ENCODE measurements at regions not wholly inside any gene's neighbourhood (a gene's known extent, or its start where the extent isn't known, plus 50 kb on each side); places are given as distances from the start of the nearest gene placed in this dataset.

GRCh38 chr1:244322181-244322580 is 129.5 kb downstream of the ADSS2 start:
- TF ChIP-seq CTCF (IDR thresholded peaks at IDR 0.05; ENCODE audit: low read depth, low read length, poor library complexity, severe bottlenecking) (no peak), EZH2phosphoT487 (IDR thresholded peaks at IDR 0.05; ENCODE audit: borderline replicate concordance, low read length) (no peak)
